DMS114 treated with DMSO at 0.1 percent for 48 hours (cell line): ENCODE measurements at regions not wholly inside any gene's neighbourhood (a gene's known extent, or its start where the extent isn't known, plus 50 kb on each side); places are given as distances from the start of the nearest gene placed in this dataset.
"Not testable (repeated sequence)": the region's sequence is repeated elsewhere in the genome, so short reads cannot be mapped to it uniquely, and the experiment has no call there.

Experiments
- DNase-seq: peaks from one replicate; lab custom pipeline; 2025; ENCODE audit not compliant: unreplicated experiment; lab: John Stamatoyannopoulos, UW

DNA sequence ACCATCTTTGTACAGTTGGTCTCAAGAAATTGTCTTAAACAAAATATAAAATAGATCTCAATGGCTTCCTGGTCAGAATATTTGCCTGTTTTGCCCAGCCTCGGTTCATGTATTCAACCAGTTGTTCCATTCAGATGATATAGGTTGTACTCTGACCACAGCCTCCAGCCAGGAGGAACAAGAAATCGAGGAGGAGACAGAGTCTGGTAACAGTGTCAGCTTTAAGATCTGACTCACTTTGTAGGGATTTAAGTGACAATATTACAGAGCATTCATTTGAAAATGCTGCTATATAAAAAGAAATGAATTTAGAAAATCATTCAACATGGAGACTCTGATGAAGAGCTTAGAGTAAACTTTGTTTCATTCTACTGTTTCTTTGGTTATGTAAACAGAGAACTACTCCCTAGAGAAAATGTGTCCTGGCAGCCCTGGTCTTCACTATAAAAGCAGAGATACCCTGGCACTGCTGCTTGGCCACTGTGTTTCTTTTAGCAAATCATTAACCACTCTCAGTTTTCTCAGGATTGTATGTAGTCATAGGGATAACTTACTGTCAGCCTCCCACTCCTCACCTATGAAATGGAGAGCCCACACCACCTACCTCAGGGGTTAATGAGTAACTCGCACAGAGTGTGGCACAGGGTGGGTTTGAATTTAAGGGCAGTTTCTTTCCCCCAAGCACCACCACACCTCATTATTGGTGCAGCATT, 53.5 kb downstream of the PAGE2 start:
- no peak for DNase-seq

DNA sequence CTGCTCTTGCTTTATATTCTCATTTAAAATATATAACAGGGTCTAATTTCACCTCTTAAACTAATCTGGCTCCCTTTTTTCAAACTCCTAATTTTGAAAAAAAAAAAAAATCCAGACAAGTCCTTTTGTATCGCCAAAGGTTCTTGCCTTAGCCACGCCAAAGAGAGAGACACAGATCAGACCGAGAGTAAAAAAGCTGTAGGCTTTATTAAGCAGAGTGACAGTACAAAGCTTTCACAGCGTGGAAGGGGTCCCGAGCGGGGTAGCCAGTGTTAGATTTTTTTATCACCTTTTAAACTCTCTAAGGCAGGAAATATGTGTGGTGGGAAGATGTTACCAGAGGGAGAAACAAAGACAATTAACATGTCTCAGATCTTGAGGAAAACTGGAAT, 54.1 kb downstream of the PAGE2 start:
- DNase-seq = no peak

GRCh38 chrX:55143621-55144020, 54.8 kb downstream of the PAGE2 start:
- DNase-seq = no peak

DNA sequence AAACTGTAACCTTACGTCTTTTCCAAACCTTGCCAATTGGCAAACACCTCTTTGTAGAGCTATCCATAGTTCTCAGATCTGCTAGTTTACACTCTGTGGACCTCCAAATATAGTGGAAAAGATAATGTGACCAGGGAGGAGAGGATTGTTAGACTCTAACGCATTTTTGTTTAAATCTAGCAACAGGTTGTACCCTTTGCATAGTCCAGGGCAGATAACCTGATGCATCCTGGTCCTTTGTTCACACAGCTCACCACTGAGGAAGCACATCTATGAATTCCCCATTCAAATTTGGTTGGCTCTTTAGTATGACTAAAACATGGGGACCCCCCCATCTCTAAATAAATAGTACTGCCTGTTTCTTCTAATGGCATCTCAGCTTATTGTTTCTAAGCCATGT, 55.9 kb downstream of the PAGE2 start:
- DNase-seq = no peak

- no peak for DNase-seq
Observed at GRCh38 chrX:55149242-55149641, 60.4 kb downstream of the PAGE2 start.

DNA sequence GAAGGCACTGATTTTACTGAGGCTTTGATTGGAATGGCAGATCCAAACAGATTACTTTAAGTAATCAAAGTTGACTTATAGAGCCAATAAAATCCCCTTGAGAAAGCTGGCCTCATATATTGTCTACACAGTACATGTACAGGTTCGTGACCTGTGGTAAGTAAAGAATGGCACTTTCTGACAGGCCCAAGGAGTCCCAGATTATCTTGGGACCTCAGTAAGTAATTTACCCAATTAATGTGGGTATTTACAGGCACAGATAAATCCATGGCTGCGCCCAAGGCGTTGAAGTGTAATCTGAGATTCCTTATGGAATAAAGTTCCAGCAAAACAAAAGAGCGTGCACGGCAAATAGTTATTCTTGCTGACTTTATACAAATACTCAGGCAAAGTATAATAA, 62.4 kb downstream of the PAGE2 start:
- DNase-seq = no peak

GRCh38 chrX:55159551-55159950, 60.6 kb upstream of the PAGE5 start:
- no peak for DNase-seq

GRCh38 chrX:55160685-55161552, 59.2 kb upstream of the PAGE5 start:
- peak; percentile 76 for DNase-seq

GRCh38 chrX:55161581-55161980, 58.6 kb upstream of the PAGE5 start:
- no peak for DNase-seq

GRCh38 chrX:55163171-55163570, 57.0 kb upstream of the PAGE5 start:
- no peak for DNase-seq

GRCh38 chrX:55165026-55165425, 55.1 kb upstream of the PAGE5 start:
- DNase-seq = not testable (repeated sequence)

- no peak for DNase-seq
Observed at GRCh38 chrX:55167124-55167803, 52.9 kb upstream of the PAGE5 start.

GRCh38 chrX:55167901-55168300, 52.2 kb upstream of the PAGE5 start:
- no peak for DNase-seq

- no peak for DNase-seq
Observed at GRCh38 chrX:55169782-55170181, 50.4 kb upstream of the PAGE5 start.
